DND-41 (cell line): ENCODE measurements at regions not wholly inside any gene's neighbourhood (a gene's known extent, or its start where the extent isn't known, plus 50 kb on each side); places are given as distances from the start of the nearest gene placed in this dataset.

ENCODE experiments used
- ATAC-seq: fragments of 200-7000 bp; cut with Tn5 transposase; 3 replicates; pipeline ENCODE4 v1.9.1; 2021; ENCODE audit warnings: low read depth; ENCODE audit not compliant: insufficient read depth
- DNase-seq: peaks from one replicate; pipeline ENCODE4 v3.0.0-alpha.2; 2020
- H2AFZ ChIP-seq: 2 replicates; pipeline ENCODE4 v1.6.0; 2012; ENCODE audit warnings: low read depth, low read length
- H3K27ac ChIP-seq: 2 replicates; pipeline ENCODE4 v1.5.1; 2012; ENCODE audit warnings: low read length, inconsistent platforms
- H3K27me3 ChIP-seq: fragments of 200-600 bp; sonication (generic); 2 replicates; pipeline ENCODE4 v1.6.0; 2012; ENCODE audit warnings: low read length, mild to moderate bottlenecking, inconsistent platforms; ENCODE audit not compliant: insufficient read depth, poor library complexity
- H3K36me3 ChIP-seq: 2 replicates; pipeline ENCODE4 v1.5.1; 2012; ENCODE audit warnings: low read length, inconsistent platforms; ENCODE audit not compliant: insufficient read depth
- H3K4me1 ChIP-seq: 2 replicates; pipeline ENCODE4 v1.5.1; 2012; ENCODE audit warnings: mild to moderate bottlenecking, low read length; ENCODE audit not compliant: insufficient read depth
- H3K4me2 ChIP-seq: 2 replicates; pipeline ENCODE4 v1.6.0; 2012; ENCODE audit warnings: mild to moderate bottlenecking, moderate library complexity, low read length, inconsistent platforms; ENCODE audit not compliant: insufficient read depth
- H3K4me3 ChIP-seq, 2 experiments: fragments of 200-600 bp in 1 of 2; shearing (Covaris generic) in 1 of 2; 2 replicates each; pipeline ENCODE4 v1.5.1; 2012 to 2016; ENCODE audit warnings: inconsistent platforms in 2 of 2, low read length in 2 of 2, mild to moderate bottlenecking in 2 of 2, low read depth in 1 of 2, moderate library complexity in 1 of 2
- H3K79me2 ChIP-seq: 2 replicates; pipeline ENCODE4 v1.6.0; 2012; ENCODE audit warnings: low read length, inconsistent platforms; ENCODE audit not compliant: insufficient read depth
- H3K9ac ChIP-seq: 2 replicates; pipeline ENCODE4 v1.6.0; 2012; ENCODE audit warnings: low read depth, mild to moderate bottlenecking, inconsistent platforms, low read length, moderate library complexity
- H3K9me3 ChIP-seq: 2 replicates; pipeline ENCODE4 v1.5.1; 2012; ENCODE audit warnings: low read length, moderate library complexity, mild to moderate bottlenecking, inconsistent platforms; ENCODE audit not compliant: insufficient read depth, severe bottlenecking
- H4K20me1 ChIP-seq: 2 replicates; pipeline ENCODE4 v1.6.0; 2012; ENCODE audit warnings: low read length; ENCODE audit not compliant: insufficient read depth
- EZH2 ChIP-seq: IDR thresholded peaks from 3 replicates; pipeline ENCODE4 v1.6.1; 2012; ENCODE audit warnings: borderline replicate concordance, low read depth, mild to moderate bottlenecking, moderate library complexity, low read length, inconsistent platforms; ENCODE audit not compliant: severe bottlenecking
- TF ChIP-seq, protein P1 (sequence below): IDR thresholded peaks from 2 replicates; pipeline ENCODE4 v1.5.1; 2012; ENCODE audit warnings: borderline replicate concordance, low read length, moderate library complexity, mild to moderate bottlenecking; ENCODE audit not compliant: poor library complexity, severe bottlenecking; ENCODE audit errors: extremely low read depth

GRCh38 chr12:116421785-116422538 lies 137.2 kb upstream of the MAP1LC3B2 start:
- Histone ChIP-seq H3K4me2 (no peak overlapping the region), H3K4me3 (no peak overlapping the region), H4K20me1 (no peaks in the 10 kb centered on the region), H3K4me1 (peaks cover 7% of the 10 kb centered on the region), H3K27me3 (no peaks in the 10 kb centered on the region), H3K27ac (no peak overlapping the region), H3K9me3 (peaks cover 3% of the 10 kb centered on the region), H3K9ac (no peak overlapping the region), H3K36me3 (no peaks in the 10 kb centered on the region), H2AFZ (no peak overlapping the region), H3K79me2 (no peaks in the 10 kb centered on the region)
- no peak for TF ChIP-seq EZH2
- TF ChIP-seq, protein P1, sequence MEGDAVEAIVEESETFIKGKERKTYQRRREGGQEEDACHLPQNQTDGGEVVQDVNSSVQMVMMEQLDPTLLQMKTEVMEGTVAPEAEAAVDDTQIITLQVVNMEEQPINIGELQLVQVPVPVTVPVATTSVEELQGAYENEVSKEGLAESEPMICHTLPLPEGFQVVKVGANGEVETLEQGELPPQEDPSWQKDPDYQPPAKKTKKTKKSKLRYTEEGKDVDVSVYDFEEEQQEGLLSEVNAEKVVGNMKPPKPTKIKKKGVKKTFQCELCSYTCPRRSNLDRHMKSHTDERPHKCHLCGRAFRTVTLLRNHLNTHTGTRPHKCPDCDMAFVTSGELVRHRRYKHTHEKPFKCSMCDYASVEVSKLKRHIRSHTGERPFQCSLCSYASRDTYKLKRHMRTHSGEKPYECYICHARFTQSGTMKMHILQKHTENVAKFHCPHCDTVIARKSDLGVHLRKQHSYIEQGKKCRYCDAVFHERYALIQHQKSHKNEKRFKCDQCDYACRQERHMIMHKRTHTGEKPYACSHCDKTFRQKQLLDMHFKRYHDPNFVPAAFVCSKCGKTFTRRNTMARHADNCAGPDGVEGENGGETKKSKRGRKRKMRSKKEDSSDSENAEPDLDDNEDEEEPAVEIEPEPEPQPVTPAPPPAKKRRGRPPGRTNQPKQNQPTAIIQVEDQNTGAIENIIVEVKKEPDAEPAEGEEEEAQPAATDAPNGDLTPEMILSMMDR = no peak
- DNase-seq (no peak), ATAC-seq (no peak)

DNA sequence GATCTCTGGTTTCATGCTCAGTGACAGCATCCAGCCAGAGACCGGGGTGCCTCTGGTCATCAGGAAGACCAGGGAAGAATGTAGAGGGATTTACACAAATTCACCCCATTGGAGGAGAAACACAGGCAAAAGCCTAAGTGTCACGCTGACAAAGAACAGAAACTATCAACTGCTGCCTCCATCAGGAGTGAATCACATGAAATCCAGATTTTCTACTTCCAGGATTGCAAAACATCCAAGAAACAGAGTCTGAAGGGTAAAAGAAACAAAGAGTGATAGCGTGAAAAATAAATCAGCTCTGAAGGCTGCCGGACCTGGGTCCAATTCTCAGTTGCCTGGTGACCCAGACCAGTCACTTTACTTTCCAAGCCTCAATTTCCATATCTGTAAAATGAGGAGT lies 136.1 kb upstream of the MAP1LC3B2 start:
- no peaks in the 10 kb centered on the region for H4K20me1 ChIP-seq

DNA sequence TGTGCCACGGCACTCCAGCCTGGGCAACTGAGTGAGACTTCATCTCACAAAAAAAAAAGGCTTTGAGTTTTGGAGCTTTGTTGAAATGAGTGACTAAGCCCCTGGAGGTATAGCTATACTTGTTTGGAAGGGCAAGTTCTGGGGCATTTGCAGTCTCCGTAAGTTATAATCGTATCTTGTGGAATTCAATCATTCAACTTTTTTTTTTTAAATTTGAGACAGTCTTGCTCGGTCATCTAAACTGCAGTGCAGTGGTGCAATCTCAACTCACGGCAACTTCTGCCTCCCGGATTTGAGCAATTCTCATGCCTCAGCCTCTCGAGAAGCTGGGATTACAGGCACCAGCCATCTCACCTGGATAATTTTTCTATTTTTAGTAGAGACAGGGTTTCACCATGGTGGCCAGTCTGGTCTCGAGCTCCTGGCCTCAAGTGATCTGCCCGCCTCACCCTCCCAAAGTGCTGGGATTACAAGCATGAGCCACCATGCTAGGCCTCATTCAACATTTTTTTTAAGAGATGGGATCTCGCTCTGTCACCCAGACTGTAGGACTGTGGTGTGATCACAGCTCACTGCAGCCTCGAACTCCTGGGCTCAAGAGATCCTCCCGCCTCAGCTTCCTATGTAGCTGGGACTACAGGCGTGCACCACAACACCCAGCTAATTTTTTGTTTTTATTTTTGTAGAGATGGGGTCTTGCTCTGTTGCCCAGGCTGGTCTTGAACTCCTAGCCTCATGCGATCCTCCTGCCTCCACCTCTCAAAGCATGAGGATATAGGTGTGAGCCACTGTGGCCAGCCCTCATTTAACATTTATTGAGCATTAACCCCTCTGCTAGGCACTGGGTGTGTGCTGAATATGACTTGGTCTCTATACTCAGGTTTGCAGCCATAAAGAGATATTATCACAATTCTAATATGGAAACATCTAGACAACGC lies 133.7 kb upstream of the MAP1LC3B2 start:
- Histone ChIP-seq H3K27ac (no peak overlapping the region), H3K4me1 (no peaks in the 10 kb centered on the region), H3K79me2 (no peaks in the 10 kb centered on the region), H3K4me3 (no peak overlapping the region), H2AFZ (no peak overlapping the region), H3K4me2 (no peak overlapping the region), H3K27me3 (no peaks in the 10 kb centered on the region), H4K20me1 (no peaks in the 10 kb centered on the region), H3K9ac (no peak overlapping the region), H3K9me3 (peaks cover 3% of the 10 kb centered on the region), H3K36me3 (no peaks in the 10 kb centered on the region)
- no peak for ATAC-seq
- TF ChIP-seq, protein P1 = no peak
- no peak for TF ChIP-seq EZH2
- no peak for DNase-seq

More for the DNA sequence above, 136.1 kb upstream of the MAP1LC3B2 start:
- no peaks in the 10 kb centered on the region for H3K27me3 ChIP-seq
- peaks cover 7% of the 10 kb centered on the region for H3K4me1 ChIP-seq
- H3K36me3 ChIP-seq = no peaks in the 10 kb centered on the region
- no peak overlapping the region for H2AFZ ChIP-seq
- no peak overlapping the region for H3K4me2 ChIP-seq
- ATAC-seq (no peak), DNase-seq (no peak)
- no peak overlapping the region for H3K9ac ChIP-seq
- H3K4me3 ChIP-seq = no peak overlapping the region
- no peak overlapping the region for H3K27ac ChIP-seq
- no peaks in the 10 kb centered on the region for H3K79me2 ChIP-seq
- TF ChIP-seq, protein P1 = no peak
- no peak for TF ChIP-seq EZH2
- H3K9me3 ChIP-seq = peaks cover 3% of the 10 kb centered on the region
